ENCODE measurements at regions not wholly inside any gene's neighbourhood (a gene's known extent, or its start where the extent isn't known, plus 50 kb on each side); places are given as distances from the start of the nearest gene placed in this dataset.

DNA sequence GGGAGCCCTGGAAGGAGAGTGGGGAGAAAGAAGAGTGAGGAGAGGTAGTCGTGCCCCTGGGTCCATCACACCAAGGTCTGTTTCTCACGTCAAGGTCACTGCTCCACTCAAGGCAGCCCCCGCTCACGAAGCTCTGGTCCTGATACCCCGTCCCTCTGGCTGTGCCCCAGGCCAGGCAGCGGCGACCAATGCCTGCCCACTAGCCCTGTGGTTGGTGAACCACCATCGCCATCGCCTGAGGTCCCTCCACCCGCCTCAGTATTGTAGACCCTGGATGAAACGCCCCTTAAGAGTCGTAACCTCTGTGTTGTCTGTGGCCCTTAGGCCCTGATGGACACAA lies 378.3 kb upstream of the MYT1L start:
- H3K4me3 ChIP-seq (replicated peaks in 1 of 2; ENCODE audit: low read depth in 2 of 2, low read length in 2 of 2) = no peak overlapping the region
- TF ChIP-seq, protein P1, sequence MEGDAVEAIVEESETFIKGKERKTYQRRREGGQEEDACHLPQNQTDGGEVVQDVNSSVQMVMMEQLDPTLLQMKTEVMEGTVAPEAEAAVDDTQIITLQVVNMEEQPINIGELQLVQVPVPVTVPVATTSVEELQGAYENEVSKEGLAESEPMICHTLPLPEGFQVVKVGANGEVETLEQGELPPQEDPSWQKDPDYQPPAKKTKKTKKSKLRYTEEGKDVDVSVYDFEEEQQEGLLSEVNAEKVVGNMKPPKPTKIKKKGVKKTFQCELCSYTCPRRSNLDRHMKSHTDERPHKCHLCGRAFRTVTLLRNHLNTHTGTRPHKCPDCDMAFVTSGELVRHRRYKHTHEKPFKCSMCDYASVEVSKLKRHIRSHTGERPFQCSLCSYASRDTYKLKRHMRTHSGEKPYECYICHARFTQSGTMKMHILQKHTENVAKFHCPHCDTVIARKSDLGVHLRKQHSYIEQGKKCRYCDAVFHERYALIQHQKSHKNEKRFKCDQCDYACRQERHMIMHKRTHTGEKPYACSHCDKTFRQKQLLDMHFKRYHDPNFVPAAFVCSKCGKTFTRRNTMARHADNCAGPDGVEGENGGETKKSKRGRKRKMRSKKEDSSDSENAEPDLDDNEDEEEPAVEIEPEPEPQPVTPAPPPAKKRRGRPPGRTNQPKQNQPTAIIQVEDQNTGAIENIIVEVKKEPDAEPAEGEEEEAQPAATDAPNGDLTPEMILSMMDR (IDR thresholded peaks at IDR 0.05; ENCODE audit: low read depth, low read length) = no peak
- no peak for DNase-seq (ENCODE audit: low read depth in 2 of 2)

- no peak for DNase-seq (ENCODE audit: low read depth in 2 of 2)
- TF ChIP-seq, protein P1 (IDR thresholded peaks at IDR 0.05; ENCODE audit: low read depth, low read length) = no peak
- H3K4me3 ChIP-seq (replicated peaks in 1 of 2; ENCODE audit: low read depth in 2 of 2, low read length in 2 of 2) = no peak overlapping the region
Observed at GRCh38 chr2:2708575-2709430, 377.7 kb upstream of the MYT1L start.

GRCh38 chr2:2707206-2707991 lies 376.3 kb upstream of the MYT1L start:
- TF ChIP-seq, protein P1 (IDR thresholded peaks at IDR 0.05; ENCODE audit: low read depth, low read length) = no peak
- no peak for DNase-seq (ENCODE audit: low read depth in 2 of 2)

DNA sequence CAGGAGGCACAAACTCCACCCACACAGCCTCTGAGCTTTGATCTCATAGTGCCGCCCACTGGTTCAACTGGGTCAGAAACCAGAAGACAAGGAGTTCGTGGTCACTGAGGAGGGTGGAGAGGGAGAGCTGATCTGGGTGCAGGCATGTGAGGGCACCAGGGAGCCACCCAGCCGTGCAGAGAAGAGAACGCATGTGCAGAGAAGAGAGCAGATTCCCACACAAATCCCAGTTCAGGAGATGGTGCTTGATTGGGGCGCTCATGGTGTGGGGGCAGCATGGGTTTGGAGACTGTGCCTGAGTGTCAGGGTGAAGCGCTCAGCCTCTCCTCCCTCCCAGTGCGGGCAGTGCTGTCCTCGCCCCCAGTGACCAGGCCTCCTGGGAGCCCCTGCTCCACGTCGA lies 375.2 kb upstream of the MYT1L start:
- DNase-seq (ENCODE audit: low read depth in 2 of 2) = no peak
- H3K4me3 ChIP-seq (replicated peaks in 1 of 2; ENCODE audit: low read depth in 2 of 2, low read length in 2 of 2) = no peak overlapping the region
- TF ChIP-seq, protein P1 (IDR thresholded peaks at IDR 0.05; ENCODE audit: low read depth, low read length) = no peak

More at GRCh38 chr2:2707206-2707991, 376.3 kb upstream of the MYT1L start:
- H3K4me3 ChIP-seq (replicated peaks in 1 of 2; ENCODE audit: low read depth in 2 of 2, low read length in 2 of 2) = no peak overlapping the region

DNA sequence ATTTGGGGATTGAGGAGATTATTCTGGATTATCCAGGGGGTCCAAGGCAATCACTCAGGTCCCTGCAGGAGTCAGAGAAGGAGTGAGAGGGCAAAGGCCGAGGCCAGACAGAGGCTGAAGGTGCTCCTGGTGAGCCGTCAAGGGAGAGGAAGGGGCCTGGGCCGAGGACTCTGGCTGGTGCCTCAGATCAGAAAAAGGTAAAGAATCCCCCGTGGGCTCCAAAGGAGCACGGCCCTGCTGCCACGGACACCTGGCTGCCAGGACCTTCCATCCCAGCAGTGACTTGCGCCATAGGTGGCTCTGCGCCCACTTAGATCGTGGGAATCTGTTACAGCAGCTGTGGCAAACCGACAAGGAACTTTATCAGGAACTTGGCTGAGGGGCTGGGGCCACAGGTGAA lies 374.8 kb upstream of the MYT1L start:
- TF ChIP-seq, protein P1 (IDR thresholded peaks at IDR 0.05; ENCODE audit: low read depth, low read length) = no peak
- no peak for DNase-seq (ENCODE audit: low read depth in 2 of 2)
- no peak overlapping the region for H3K4me3 ChIP-seq (replicated peaks in 1 of 2; ENCODE audit: low read depth in 2 of 2, low read length in 2 of 2)

- no peak for DNase-seq (ENCODE audit: low read depth in 2 of 2)
- H3K4me3 ChIP-seq (replicated peaks in 1 of 2; ENCODE audit: low read depth in 2 of 2, low read length in 2 of 2) = no peak overlapping the region
- TF ChIP-seq, protein P1 (IDR thresholded peaks at IDR 0.05; ENCODE audit: low read depth, low read length) = no peak
Observed at GRCh38 chr2:2704428-2705090, 373.5 kb upstream of the MYT1L start.
